Panc1 (cell line): ENCODE measurements at regions not wholly inside any gene's neighbourhood (a gene's known extent, or its start where the extent isn't known, plus 50 kb on each side); places are given as distances from the start of the nearest gene placed in this dataset.

ENCODE experiments used
- ATAC-seq: fragments of 200-7000 bp; cut with Tn5 transposase; 2 replicates; pipeline ENCODE4 v1.9.1; 2020; ENCODE audit warnings: mild to moderate bottlenecking, moderate library complexity
- BruUV-seq: library from RNA; stranded (reverse); fragments of 400-500 nt; replicated peaks from 2 replicates; lab custom pipeline; 2021; lab: Mats Ljungman, UMichigan
- CTCF ChIA-PET: fragments of 300-600 bp; sonication (Branson Sonifier 250); formaldehyde crosslinking; loops from one replicate; lab custom pipeline; 2022; ENCODE audit warnings: antibody characterized with exemption; lab: Charles Lee
- POLR2A ChIA-PET: fragments of 300-600 bp; sonication (Branson Sonifier 250); formaldehyde crosslinking; loops from one replicate; lab custom pipeline; 2022; ENCODE audit warnings: antibody characterized with exemption; lab: Charles Lee
- DNase-seq: peaks from one replicate; pipeline ENCODE4 v3.0.0-alpha.2; 2010; ENCODE audit warnings: low read depth, low spot score
- H3K27ac ChIP-seq: 2 replicates; pipeline ENCODE4 v1.5.1; 2011; ENCODE audit warnings: mild to moderate bottlenecking, low read length, inconsistent platforms
- H3K27me3 ChIP-seq: fragments of 200-500 bp; sonication (Bioruptor generic); 2 replicates; pipeline ENCODE4 v1.6.0; 2014; ENCODE audit warnings: low read length, inconsistent platforms; ENCODE audit not compliant: control insufficient read depth, insufficient read depth
- H3K36me3 ChIP-seq: fragments of 200-500 bp; sonication (Bioruptor generic); 2 replicates; pipeline ENCODE4 v1.5.1; 2014; ENCODE audit warnings: inconsistent platforms, mild to moderate bottlenecking, low read length, moderate library complexity; ENCODE audit not compliant: control insufficient read depth, insufficient read depth
- H3K4me1 ChIP-seq: 2 replicates; pipeline ENCODE4 v1.5.1; 2011; ENCODE audit warnings: inconsistent platforms, mild to moderate bottlenecking, low read length, moderate library complexity; ENCODE audit not compliant: control insufficient read depth, insufficient read depth
- H3K4me3 ChIP-seq, 2 experiments: 2 replicates each; pipeline ENCODE4 v1.5.1; 2011 to 2012; ENCODE audit warnings: low read depth in 2 of 2, low read length in 2 of 2, mild to moderate bottlenecking in 2 of 2, inconsistent platforms in 1 of 2, moderate library complexity in 1 of 2
- H3K9me3 ChIP-seq: fragments of 200-500 bp; sonication (Bioruptor generic); 2 replicates; pipeline ENCODE4 v1.5.1; 2014; ENCODE audit warnings: low read depth, mild to moderate bottlenecking, inconsistent platforms, low read length, moderate library complexity; ENCODE audit not compliant: control insufficient read depth, insufficient read depth
- POLR2AphosphoS5 ChIP-seq: IDR thresholded peaks from 2 replicates; pipeline ENCODE4 v1.6.1; 2012; ENCODE audit warnings: mild to moderate bottlenecking, low read depth, low read length, moderate library complexity
- SIN3A ChIP-seq: IDR thresholded peaks from 2 replicates; pipeline ENCODE4 v1.6.1; 2012; ENCODE audit warnings: low read depth, mild to moderate bottlenecking, low read length, moderate library complexity, borderline replicate concordance; ENCODE audit not compliant: insufficient read depth
- TCF7L2 ChIP-seq: IDR thresholded peaks from 2 replicates; pipeline ENCODE4 v1.6.1; 2011; ENCODE audit warnings: mild to moderate bottlenecking, low read depth, low read length, inconsistent platforms
- in situ Hi-C: cut with HindIII; loops from 2 replicates; pipeline ENCODE4 v1.10.0; 2016; ENCODE audit warnings: low sequenced_read_pairs, low pct_unique_long_range_greater_than_20kb
- intact Hi-C: fragments of 100-400 bp; cut with micrococcal nuclease; formaldehyde crosslinking; loops from one replicate; pipeline ENCODE4 v1.10.0; 2022; ENCODE audit not compliant: unreplicated experiment
- TF ChIP-seq, protein P1 (sequence below), 2 experiments: IDR thresholded peaks; 2 replicates each; pipeline ENCODE4 v1.6.1; 2011 to 2012; ENCODE audit warnings: low read depth in 2 of 2, control low read depth in 1 of 2, low read length in 1 of 2, mild to moderate bottlenecking in 1 of 2, moderate library complexity in 1 of 2; ENCODE audit not compliant: insufficient read depth in 1 of 2
- TF ChIP-seq, protein P2 (sequence below): fragments of 450-650 bp; IDR thresholded peaks from 2 replicates; pipeline ENCODE4 v1.5.1; 2017; ENCODE audit warnings: mild to moderate bottlenecking

DNA sequence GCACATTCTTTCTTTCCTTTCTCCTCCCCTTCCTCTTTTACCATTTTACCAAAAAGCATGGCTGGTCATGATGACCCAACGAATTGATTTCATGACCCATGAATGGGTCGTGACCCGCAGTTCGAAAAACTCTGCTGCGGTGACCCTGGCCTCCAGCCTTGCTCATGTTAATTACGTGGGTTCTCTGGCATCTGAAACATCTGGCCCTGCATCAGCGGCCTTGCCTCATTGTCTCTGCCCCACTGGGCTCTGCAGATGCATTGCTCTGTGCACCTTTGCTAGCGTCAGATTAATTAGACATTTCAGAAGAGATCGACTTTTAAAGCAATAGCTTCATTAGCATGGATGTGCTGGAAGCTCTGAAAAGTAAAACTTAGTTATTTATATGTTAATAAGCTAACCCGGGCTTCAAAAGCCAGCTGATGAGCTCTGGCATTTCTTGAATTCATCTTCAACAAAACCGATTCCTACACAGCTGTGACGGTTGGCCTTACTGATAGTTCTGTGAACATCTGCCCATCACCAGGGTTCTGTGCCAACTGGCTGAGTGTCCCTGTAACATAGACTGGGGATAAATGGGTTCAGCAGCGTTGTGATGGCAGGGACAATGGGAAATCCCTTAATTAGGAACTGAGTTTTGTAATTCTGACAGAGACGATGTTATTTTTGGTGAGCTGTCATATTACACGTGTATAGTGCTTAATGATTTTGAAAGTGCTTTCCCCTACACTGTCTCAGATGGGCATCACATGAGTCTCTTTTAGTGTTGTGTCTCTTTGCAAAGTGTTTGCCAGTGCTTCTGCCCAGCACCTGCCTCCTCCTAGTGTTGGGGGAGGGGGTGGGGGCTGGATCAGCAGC is 225.9 kb upstream of the EEF2KMT start:
- Histone ChIP-seq H3K9me3 (no peaks in the 10 kb centered on the region), H3K4me1 (no peaks in the 10 kb centered on the region), H3K36me3 (no peaks in the 10 kb centered on the region), H3K27ac (no peak overlapping the region), H3K4me3 (no peak overlapping the region), H3K27me3 (peaks cover 8% of the 10 kb centered on the region)
- in situ Hi-C loops (no loop called here), intact Hi-C loops (no loop called here)
- no peak for TF ChIP-seq TCF7L2
- no peak for TF ChIP-seq POLR2AphosphoS5
- TF ChIP-seq, protein P1, sequence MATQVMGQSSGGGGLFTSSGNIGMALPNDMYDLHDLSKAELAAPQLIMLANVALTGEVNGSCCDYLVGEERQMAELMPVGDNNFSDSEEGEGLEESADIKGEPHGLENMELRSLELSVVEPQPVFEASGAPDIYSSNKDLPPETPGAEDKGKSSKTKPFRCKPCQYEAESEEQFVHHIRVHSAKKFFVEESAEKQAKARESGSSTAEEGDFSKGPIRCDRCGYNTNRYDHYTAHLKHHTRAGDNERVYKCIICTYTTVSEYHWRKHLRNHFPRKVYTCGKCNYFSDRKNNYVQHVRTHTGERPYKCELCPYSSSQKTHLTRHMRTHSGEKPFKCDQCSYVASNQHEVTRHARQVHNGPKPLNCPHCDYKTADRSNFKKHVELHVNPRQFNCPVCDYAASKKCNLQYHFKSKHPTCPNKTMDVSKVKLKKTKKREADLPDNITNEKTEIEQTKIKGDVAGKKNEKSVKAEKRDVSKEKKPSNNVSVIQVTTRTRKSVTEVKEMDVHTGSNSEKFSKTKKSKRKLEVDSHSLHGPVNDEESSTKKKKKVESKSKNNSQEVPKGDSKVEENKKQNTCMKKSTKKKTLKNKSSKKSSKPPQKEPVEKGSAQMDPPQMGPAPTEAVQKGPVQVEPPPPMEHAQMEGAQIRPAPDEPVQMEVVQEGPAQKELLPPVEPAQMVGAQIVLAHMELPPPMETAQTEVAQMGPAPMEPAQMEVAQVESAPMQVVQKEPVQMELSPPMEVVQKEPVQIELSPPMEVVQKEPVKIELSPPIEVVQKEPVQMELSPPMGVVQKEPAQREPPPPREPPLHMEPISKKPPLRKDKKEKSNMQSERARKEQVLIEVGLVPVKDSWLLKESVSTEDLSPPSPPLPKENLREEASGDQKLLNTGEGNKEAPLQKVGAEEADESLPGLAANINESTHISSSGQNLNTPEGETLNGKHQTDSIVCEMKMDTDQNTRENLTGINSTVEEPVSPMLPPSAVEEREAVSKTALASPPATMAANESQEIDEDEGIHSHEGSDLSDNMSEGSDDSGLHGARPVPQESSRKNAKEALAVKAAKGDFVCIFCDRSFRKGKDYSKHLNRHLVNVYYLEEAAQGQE (IDR thresholded peaks at IDR 0.05; ENCODE audit: insufficient read depth in 1 of 2, low read depth in 2 of 2, low read length in 1 of 2): no peak
- TF ChIP-seq SIN3A: no peak
- TF ChIP-seq, protein P2, sequence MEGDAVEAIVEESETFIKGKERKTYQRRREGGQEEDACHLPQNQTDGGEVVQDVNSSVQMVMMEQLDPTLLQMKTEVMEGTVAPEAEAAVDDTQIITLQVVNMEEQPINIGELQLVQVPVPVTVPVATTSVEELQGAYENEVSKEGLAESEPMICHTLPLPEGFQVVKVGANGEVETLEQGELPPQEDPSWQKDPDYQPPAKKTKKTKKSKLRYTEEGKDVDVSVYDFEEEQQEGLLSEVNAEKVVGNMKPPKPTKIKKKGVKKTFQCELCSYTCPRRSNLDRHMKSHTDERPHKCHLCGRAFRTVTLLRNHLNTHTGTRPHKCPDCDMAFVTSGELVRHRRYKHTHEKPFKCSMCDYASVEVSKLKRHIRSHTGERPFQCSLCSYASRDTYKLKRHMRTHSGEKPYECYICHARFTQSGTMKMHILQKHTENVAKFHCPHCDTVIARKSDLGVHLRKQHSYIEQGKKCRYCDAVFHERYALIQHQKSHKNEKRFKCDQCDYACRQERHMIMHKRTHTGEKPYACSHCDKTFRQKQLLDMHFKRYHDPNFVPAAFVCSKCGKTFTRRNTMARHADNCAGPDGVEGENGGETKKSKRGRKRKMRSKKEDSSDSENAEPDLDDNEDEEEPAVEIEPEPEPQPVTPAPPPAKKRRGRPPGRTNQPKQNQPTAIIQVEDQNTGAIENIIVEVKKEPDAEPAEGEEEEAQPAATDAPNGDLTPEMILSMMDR: no peak
- DNase-seq: no peak
- ChIA-PET CTCF (no interaction called here), POLR2A (no interaction called here)
- ATAC-seq: no peak
- no TSS peak for BruUV-seq

GRCh38 chr16:5321930-5322329 is 224.3 kb upstream of the EEF2KMT start:
- TF ChIP-seq, protein P1 (IDR thresholded peaks at IDR 0.05; ENCODE audit: insufficient read depth in 1 of 2, low read depth in 2 of 2, low read length in 1 of 2): no peak
- TF ChIP-seq TCF7L2: no peak
- no peak for TF ChIP-seq POLR2AphosphoS5
- TF ChIP-seq, protein P2: no peak
- TF ChIP-seq SIN3A: no peak
- CTCF ChIA-PET: no interaction called here

More at GRCh38 chr16:5321930-5322329, 224.3 kb upstream of the EEF2KMT start:
- no peak for DNase-seq
- POLR2A ChIA-PET: no interaction called here
- BruUV-seq: no TSS peak
- Histone ChIP-seq H3K36me3 (no peaks in the 10 kb centered on the region), H3K4me3 (no peak overlapping the region), H3K4me1 (no peaks in the 10 kb centered on the region), H3K27ac (no peak overlapping the region), H3K9me3 (no peaks in the 10 kb centered on the region), H3K27me3 (peaks cover 6% of the 10 kb centered on the region)
- no peak for ATAC-seq
- intact Hi-C loops (no loop called here), in situ Hi-C loops (no loop called here)
